ENCODE measurements at regions not wholly inside any gene's neighbourhood (a gene's known extent, or its start where the extent isn't known, plus 50 kb on each side); places are given as distances from the start of the nearest gene placed in this dataset.

- in situ Hi-C loops (cut with HindIII; ENCODE audit: low sequenced_read_pairs) = no loop called here
- TF ChIP-seq CTCF (IDR thresholded peaks at IDR 0.05; ENCODE audit: low read depth, low read length) = no peak
- DNase-seq (ENCODE audit: low read depth, low spot score) = no peak
Measured at GRCh38 chr13:28568286-28568685, 73.4 kb upstream of the FLT1 start.

GRCh38 chr13:28566891-28567290 is 72.0 kb upstream of the FLT1 start:
- in situ Hi-C loops (cut with HindIII; ENCODE audit: low sequenced_read_pairs) = no loop called here
- no peak for TF ChIP-seq CTCF (IDR thresholded peaks at IDR 0.05; ENCODE audit: low read depth, low read length)
- DNase-seq (ENCODE audit: low read depth, low spot score) = no peak
- no peak overlapping the region for H3K4me3 ChIP-seq (ENCODE audit: low read depth, low read length)

More at GRCh38 chr13:28568286-28568685, 73.4 kb upstream of the FLT1 start:
- no peak overlapping the region for H3K4me3 ChIP-seq (ENCODE audit: low read depth, low read length)

GRCh38 chr13:28566283-28566682 is 71.4 kb upstream of the FLT1 start:
- no peak overlapping the region for H3K4me3 ChIP-seq (ENCODE audit: low read depth, low read length)
- in situ Hi-C loops (cut with HindIII; ENCODE audit: low sequenced_read_pairs) = no loop called here
- no peak for DNase-seq (ENCODE audit: low read depth, low spot score)
- TF ChIP-seq CTCF (IDR thresholded peaks at IDR 0.05; ENCODE audit: low read depth, low read length) = no peak

GRCh38 chr13:28564030-28564429 is 69.1 kb upstream of the FLT1 start:
- DNase-seq (ENCODE audit: low read depth, low spot score) = no peak
- in situ Hi-C loops (cut with HindIII; ENCODE audit: low sequenced_read_pairs) = no loop called here
- TF ChIP-seq CTCF (IDR thresholded peaks at IDR 0.05; ENCODE audit: low read depth, low read length) = no peak
- no peak overlapping the region for H3K4me3 ChIP-seq (ENCODE audit: low read depth, low read length)

GRCh38 chr13:28563609-28564008 is 68.7 kb upstream of the FLT1 start:
- TF ChIP-seq CTCF (IDR thresholded peaks at IDR 0.05; ENCODE audit: low read depth, low read length) = no peak
- DNase-seq (ENCODE audit: low read depth, low spot score) = no peak
- no peak overlapping the region for H3K4me3 ChIP-seq (ENCODE audit: low read depth, low read length)
- in situ Hi-C loops (cut with HindIII; ENCODE audit: low sequenced_read_pairs) = no loop called here

GRCh38 chr13:28560612-28561011 is 65.7 kb upstream of the FLT1 start:
- no peak for TF ChIP-seq CTCF (IDR thresholded peaks at IDR 0.05; ENCODE audit: low read depth, low read length)
- in situ Hi-C loops (cut with HindIII; ENCODE audit: low sequenced_read_pairs) = no loop called here
- H3K4me3 ChIP-seq (ENCODE audit: low read depth, low read length) = no peak overlapping the region
- DNase-seq (ENCODE audit: low read depth, low spot score) = no peak
